Left ventricle myocardium inferior (tissue), 1 donor: ENCODE measurements at regions not wholly inside any gene's neighbourhood (a gene's known extent, or its start where the extent isn't known, plus 50 kb on each side); places are given as distances from the start of the nearest gene placed in this dataset.
A peak's percentile ranks its signal among the peaks of the same experiment; 100 is the strongest.

Source experiments
- DNase-seq: peaks from one replicate; pipeline ENCODE4 v3.0.0-alpha.2; 2020
- H3K27ac ChIP-seq: fragments of 200-600 bp; replicated peaks from 2 replicates; pipeline ENCODE4 v1.8.0; 2021
- H3K27me3 ChIP-seq: fragments of 200-600 bp; 2 replicates; pipeline ENCODE4 v1.8.0; 2021; ENCODE audit warnings: low read depth
- H3K36me3 ChIP-seq: fragments of 200-600 bp; 2 replicates; pipeline ENCODE4 v1.8.0; 2021
- H3K4me1 ChIP-seq: fragments of 200-600 bp; 2 replicates; pipeline ENCODE4 v1.8.0; 2021
- H3K4me3 ChIP-seq: fragments of 200-600 bp; 2 replicates; pipeline ENCODE4 v1.8.0; 2021; ENCODE audit warnings: mild to moderate bottlenecking, moderate library complexity
- H3K9me3 ChIP-seq: fragments of 200-600 bp; replicated peaks from 2 replicates; pipeline ENCODE4 v1.8.0; 2021
- intact Hi-C: fragments of 100-400 bp; cut with micrococcal nuclease; formaldehyde crosslinking; loops from one replicate; pipeline ENCODE4 v1.11.0; 2022
- TF ChIP-seq, protein P1 (sequence below): fragments of 200-600 bp; IDR thresholded peaks from 2 replicates; pipeline ENCODE4 v1.8.0; 2021; ENCODE audit warnings: antibody characterized with exemption, mild to moderate bottlenecking, borderline replicate concordance
- donor health status: DM: no; HTN: yes; CAD: no; lungs with severe emphysema.

DNA sequence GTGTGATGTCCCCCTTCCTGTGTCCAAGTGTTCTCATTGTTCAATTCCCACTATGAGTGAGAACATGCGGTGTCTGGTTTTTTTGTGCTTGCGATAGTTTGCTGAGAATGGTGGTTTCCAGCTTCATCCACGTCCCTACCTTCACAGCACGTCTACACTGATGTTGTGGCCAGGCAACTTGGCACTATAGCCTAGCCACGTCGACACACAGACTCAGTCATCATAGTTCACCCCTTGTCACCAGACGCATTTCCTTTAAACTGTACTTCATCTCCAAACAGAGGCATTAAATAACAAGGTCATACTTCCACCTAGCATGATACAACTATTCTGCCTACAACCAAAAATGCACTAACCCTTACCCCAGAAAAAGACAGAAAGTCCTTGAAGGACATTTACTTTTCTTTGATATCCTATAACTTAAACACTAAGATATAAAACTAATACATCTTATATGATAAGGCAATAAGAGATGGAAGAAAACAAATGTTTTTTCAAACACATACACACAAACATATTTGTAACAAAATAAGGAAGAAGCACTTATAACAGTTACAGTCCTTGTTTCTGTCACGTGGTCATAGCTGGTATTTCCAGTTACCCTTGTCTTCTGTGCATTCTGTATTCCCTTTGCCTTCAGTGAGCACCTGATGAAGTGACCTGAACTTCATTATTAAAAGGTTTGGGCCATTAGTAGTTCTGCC lies 121.4 kb downstream of the KLF13 start:
- no peak for DNase-seq
- Histone ChIP-seq H3K9me3 (peaks cover 20% of the 10 kb centered on the region), H3K27me3 (no peaks in the 10 kb centered on the region), H3K36me3 (no peaks in the 10 kb centered on the region), H3K4me1 (peaks cover 5% of the 10 kb centered on the region), H3K4me3 (no peak overlapping the region), H3K27ac (peak overlapping the region; percentile 14)
- intact Hi-C loops, result no loop called here
- TF ChIP-seq, protein P1, sequence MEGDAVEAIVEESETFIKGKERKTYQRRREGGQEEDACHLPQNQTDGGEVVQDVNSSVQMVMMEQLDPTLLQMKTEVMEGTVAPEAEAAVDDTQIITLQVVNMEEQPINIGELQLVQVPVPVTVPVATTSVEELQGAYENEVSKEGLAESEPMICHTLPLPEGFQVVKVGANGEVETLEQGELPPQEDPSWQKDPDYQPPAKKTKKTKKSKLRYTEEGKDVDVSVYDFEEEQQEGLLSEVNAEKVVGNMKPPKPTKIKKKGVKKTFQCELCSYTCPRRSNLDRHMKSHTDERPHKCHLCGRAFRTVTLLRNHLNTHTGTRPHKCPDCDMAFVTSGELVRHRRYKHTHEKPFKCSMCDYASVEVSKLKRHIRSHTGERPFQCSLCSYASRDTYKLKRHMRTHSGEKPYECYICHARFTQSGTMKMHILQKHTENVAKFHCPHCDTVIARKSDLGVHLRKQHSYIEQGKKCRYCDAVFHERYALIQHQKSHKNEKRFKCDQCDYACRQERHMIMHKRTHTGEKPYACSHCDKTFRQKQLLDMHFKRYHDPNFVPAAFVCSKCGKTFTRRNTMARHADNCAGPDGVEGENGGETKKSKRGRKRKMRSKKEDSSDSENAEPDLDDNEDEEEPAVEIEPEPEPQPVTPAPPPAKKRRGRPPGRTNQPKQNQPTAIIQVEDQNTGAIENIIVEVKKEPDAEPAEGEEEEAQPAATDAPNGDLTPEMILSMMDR, result no peak

DNA sequence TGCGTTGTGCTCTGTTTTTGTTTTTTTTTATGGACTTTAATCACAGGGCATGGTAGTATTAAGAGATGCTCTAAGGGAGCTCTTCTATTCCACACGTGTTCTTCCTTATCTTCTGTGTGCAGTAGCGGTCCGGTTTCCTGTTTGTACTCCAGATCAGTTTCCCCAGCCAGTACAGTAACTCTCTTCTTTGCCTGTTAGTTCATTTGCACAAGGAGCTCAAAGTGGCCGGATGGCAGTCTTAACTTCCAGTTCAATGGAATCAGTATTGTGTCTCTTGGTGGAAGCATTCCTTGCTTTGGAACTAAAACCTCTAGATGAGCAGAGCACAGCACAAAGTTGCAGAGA lies 122.0 kb downstream of the KLF13 start:
- intact Hi-C loops, result no loop called here
- no peaks in the 10 kb centered on the region for H3K27me3 ChIP-seq
- DNase-seq, result no peak
- peak overlapping the region; percentile 14 for H3K27ac ChIP-seq
- no peaks in the 10 kb centered on the region for H3K36me3 ChIP-seq
- TF ChIP-seq, protein P1, result no peak
- H3K4me3 ChIP-seq, result no peak overlapping the region
- H3K4me1 ChIP-seq, result no peaks in the 10 kb centered on the region
- H3K9me3 ChIP-seq, result peaks cover 20% of the 10 kb centered on the region

DNA sequence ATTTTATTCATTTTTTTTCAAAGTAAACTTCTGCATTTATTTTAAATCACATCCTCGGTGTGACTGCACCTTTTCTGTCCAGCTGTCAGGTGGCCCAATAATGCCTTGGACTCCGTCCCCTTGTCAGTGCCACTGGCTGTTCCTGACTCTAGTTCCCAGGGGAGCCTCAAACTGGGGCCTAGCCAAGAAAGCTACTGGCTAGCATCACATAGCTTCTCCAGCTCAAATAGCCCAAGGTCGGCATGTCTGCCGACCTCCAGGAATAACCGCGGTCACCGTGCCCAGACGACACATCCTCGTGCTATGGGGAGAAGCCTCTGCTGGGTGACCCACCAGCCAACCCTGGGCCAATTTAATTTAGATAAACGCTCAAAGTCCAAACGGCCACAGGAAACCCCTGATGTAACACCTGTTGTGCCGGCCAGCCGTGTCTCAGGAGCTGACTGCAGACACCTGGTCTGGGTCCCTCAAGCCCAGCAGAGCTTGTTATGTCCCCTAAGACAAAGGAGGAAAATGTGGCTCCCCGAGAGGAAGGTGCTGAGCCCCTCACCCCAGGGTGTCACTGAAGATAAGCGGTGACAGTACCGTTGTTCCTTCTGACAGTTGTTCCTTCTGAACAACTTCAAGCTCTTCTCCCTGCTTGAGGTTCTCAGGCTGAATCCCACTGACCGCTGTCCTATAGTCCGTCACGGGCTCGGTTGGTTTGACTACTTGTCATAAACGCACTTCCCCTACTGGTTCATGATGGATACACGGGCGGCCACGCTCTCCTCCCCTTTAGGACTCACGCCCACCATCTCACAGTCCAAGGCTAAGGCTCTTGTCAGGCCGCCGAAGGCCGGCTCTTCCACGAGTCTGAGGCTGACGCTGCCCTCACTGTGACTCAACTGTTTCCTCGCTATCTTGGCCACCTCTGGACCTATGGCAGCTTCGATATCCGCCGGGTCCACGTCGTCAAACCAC lies 126.2 kb downstream of the KLF13 start:
- intact Hi-C loops, result no loop called here
- TF ChIP-seq, protein P1, result no peak
- H3K4me3 ChIP-seq, result no peak overlapping the region
- H3K27me3 ChIP-seq, result no peaks in the 10 kb centered on the region
- no peak overlapping the region for H3K27ac ChIP-seq
- H3K36me3 ChIP-seq, result no peaks in the 10 kb centered on the region
- H3K9me3 ChIP-seq, result peaks cover 31% of the 10 kb centered on the region
- DNase-seq, result no peak
- H3K4me1 ChIP-seq, result no peaks in the 10 kb centered on the region

DNA sequence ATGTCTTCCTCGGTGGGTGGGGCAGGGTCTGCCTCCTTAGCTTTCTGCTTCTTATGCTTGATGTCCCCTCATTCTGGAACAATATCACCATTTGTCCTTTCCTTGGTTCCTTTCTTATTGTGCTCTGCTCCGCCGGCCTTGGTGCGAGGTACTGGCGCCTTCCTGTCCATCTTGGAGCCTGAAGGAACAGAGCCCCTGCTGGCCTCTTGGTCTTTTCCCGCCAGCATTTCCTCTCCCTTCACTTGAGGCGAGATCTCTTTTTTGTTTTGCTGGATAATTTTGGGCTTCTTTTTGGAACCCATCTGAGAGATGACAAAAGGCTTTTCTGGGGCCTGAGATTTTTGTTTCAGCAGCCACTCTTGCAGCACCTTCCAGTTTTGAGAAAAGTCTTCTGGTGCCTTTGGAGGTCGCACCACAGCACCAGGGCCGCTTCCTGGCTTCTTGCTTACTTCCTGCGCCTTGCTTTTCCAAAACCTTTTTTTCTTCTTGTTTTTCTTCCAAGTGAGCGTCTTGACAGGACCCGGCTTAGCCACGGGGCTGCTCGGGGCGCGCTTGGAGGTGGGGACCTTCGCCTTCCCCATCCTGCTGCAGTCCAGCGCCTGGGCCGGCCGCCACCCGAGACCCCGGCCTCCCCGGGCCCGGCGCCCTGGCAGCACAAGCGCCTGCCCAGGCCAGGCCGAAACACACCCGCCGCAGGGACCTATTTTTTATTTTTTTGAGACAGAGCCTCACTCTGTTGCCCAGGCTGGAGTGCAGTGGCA lies 127.1 kb downstream of the KLF13 start:
- Histone ChIP-seq H3K4me1 (no peaks in the 10 kb centered on the region), H3K9me3 (peaks cover 31% of the 10 kb centered on the region), H3K36me3 (no peaks in the 10 kb centered on the region), H3K27me3 (no peaks in the 10 kb centered on the region), H3K4me3 (no peak overlapping the region), H3K27ac (no peak overlapping the region)
- DNase-seq, result no peak
- intact Hi-C loops, result no loop called here
- TF ChIP-seq, protein P1, result no peak

DNA sequence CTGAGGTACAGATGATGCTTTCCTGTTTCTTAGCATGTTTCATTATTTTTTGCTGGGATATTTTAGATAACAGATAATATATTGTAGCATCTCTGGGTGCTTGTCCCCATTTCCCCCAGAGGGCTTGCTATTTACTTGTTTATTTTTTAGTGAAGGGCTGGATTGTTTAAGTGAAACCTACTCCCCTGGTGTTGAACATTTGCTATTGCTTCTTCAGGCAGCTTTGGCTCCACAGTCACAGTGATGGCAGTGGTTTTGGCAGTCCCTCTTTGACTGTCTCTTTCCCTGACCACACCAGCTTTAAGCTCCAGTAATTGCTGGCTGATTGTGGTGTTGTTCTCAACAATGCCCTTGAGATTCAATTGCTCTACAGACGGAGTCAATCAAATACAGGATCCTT lies 128.9 kb downstream of the KLF13 start:
- Histone ChIP-seq H3K27me3 (no peaks in the 10 kb centered on the region), H3K9me3 (peaks cover 29% of the 10 kb centered on the region), H3K27ac (no peak overlapping the region), H3K36me3 (no peaks in the 10 kb centered on the region), H3K4me1 (no peaks in the 10 kb centered on the region), H3K4me3 (no peak overlapping the region)
- DNase-seq, result no peak
- intact Hi-C loops, result no loop called here
- TF ChIP-seq, protein P1, result no peak
